HPDE6-E6E7 (cell line): ENCODE measurements at regions not wholly inside any gene's neighbourhood (a gene's known extent, or its start where the extent isn't known, plus 50 kb on each side); places are given as distances from the start of the nearest gene placed in this dataset.

Source experiments
- DNase-seq: peaks from one replicate; pipeline ENCODE4 v3.0.0; 2011; ENCODE audit warnings: missing footprints; ENCODE audit errors: extremely low spot score

- DNase-seq = no peak
Measured at GRCh38 chr14:97298736-97299135, 501.6 kb downstream of the VRK1 start.

GRCh38 chr14:97299661-97300060, 502.5 kb downstream of the VRK1 start:
- DNase-seq = no peak

GRCh38 chr14:97301931-97302559, 504.9 kb downstream of the VRK1 start:
- no peak for DNase-seq

- no peak for DNase-seq
Measured at GRCh38 chr14:97306133-97306759, 509.1 kb downstream of the VRK1 start.

- no peak for DNase-seq
Measured at GRCh38 chr14:97306760-97307246, 509.6 kb downstream of the VRK1 start.

GRCh38 chr14:97311411-97311810, 514.2 kb downstream of the VRK1 start:
- no peak for DNase-seq

- no peak for DNase-seq
Measured at GRCh38 chr14:97312910-97313309, 515.7 kb downstream of the VRK1 start.

- no peak for DNase-seq
Measured at GRCh38 chr14:97315790-97316189, 518.6 kb downstream of the VRK1 start.

- DNase-seq = no peak
Measured at GRCh38 chr14:97318380-97318779, 521.2 kb downstream of the VRK1 start.

- DNase-seq = no peak
Measured at GRCh38 chr14:97319691-97320090, 522.5 kb downstream of the VRK1 start.

GRCh38 chr14:97328743-97329142, 531.6 kb downstream of the VRK1 start:
- DNase-seq = no peak

- DNase-seq = no peak
Measured at GRCh38 chr14:97329701-97330100, 532.5 kb downstream of the VRK1 start.

GRCh38 chr14:97331058-97331457, 533.9 kb downstream of the VRK1 start:
- no peak for DNase-seq

GRCh38 chr14:97331526-97331925, 534.3 kb downstream of the VRK1 start:
- DNase-seq = no peak

GRCh38 chr14:97336179-97336578, 539.0 kb downstream of the VRK1 start:
- DNase-seq = no peak

GRCh38 chr14:97336816-97337215, 539.6 kb downstream of the VRK1 start:
- DNase-seq = no peak

GRCh38 chr14:97337267-97337666, 540.1 kb downstream of the VRK1 start:
- no peak for DNase-seq

- DNase-seq = no peak
Measured at GRCh38 chr14:97337670-97338069, 540.5 kb downstream of the VRK1 start.

- no peak for DNase-seq
Measured at GRCh38 chr14:97344666-97345065, 547.5 kb downstream of the VRK1 start.

GRCh38 chr14:97346675-97347074, 549.5 kb downstream of the VRK1 start:
- DNase-seq = no peak

GRCh38 chr14:97349463-97349862, 552.3 kb downstream of the VRK1 start:
- no peak for DNase-seq

GRCh38 chr14:97349946-97350345, 552.8 kb downstream of the VRK1 start:
- DNase-seq = no peak

- DNase-seq = no peak
Measured at GRCh38 chr14:97350415-97350814, 553.2 kb downstream of the VRK1 start.
